Fibroblast of the aortic adventitia (primary cell): ENCODE measurements at regions not wholly inside any gene's neighbourhood (a gene's known extent, or its start where the extent isn't known, plus 50 kb on each side); places are given as distances from the start of the nearest gene placed in this dataset.
A peak's percentile ranks its signal among the peaks of the same experiment; 100 is the strongest.

Source experiments
- DNase-seq: peaks from one replicate; pipeline ENCODE4 v3.0.0-alpha.2; 2010; ENCODE audit warnings: low read depth
- H3K4me3 ChIP-seq: 2 replicates; pipeline ENCODE4 v1.5.1; 2011; ENCODE audit warnings: low read depth, mild to moderate bottlenecking, control low read depth, low read length, moderate library complexity
- TF ChIP-seq, protein P1 (sequence below): IDR thresholded peaks from 2 replicates; pipeline ENCODE4 v1.5.1; 2011; ENCODE audit warnings: mild to moderate bottlenecking, low read length, control low read depth, inconsistent platforms; ENCODE audit not compliant: insufficient read depth

DNA sequence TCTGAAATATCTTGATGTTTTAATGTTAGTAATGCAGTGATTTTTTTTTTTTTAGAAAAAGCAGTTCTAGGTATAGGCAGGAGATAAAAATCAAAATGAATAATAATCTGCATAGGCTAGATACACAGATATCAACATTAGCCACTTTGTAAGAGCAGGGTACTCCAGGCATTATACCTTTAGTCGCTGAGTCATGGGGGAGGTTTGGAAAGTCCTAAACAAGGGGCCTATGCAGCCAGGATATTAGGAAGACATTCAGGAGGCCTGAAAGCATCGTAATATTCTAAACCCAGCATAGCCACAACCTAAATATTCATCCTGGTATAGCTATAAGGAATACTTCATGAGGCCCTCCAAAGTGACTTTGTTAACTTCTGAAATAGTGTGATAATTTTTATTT is 258.1 kb upstream of the NECTIN3 start:
- TF ChIP-seq, protein P1, sequence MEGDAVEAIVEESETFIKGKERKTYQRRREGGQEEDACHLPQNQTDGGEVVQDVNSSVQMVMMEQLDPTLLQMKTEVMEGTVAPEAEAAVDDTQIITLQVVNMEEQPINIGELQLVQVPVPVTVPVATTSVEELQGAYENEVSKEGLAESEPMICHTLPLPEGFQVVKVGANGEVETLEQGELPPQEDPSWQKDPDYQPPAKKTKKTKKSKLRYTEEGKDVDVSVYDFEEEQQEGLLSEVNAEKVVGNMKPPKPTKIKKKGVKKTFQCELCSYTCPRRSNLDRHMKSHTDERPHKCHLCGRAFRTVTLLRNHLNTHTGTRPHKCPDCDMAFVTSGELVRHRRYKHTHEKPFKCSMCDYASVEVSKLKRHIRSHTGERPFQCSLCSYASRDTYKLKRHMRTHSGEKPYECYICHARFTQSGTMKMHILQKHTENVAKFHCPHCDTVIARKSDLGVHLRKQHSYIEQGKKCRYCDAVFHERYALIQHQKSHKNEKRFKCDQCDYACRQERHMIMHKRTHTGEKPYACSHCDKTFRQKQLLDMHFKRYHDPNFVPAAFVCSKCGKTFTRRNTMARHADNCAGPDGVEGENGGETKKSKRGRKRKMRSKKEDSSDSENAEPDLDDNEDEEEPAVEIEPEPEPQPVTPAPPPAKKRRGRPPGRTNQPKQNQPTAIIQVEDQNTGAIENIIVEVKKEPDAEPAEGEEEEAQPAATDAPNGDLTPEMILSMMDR, result no peak
- DNase-seq, result no peak
- no peak overlapping the region for H3K4me3 ChIP-seq

DNA sequence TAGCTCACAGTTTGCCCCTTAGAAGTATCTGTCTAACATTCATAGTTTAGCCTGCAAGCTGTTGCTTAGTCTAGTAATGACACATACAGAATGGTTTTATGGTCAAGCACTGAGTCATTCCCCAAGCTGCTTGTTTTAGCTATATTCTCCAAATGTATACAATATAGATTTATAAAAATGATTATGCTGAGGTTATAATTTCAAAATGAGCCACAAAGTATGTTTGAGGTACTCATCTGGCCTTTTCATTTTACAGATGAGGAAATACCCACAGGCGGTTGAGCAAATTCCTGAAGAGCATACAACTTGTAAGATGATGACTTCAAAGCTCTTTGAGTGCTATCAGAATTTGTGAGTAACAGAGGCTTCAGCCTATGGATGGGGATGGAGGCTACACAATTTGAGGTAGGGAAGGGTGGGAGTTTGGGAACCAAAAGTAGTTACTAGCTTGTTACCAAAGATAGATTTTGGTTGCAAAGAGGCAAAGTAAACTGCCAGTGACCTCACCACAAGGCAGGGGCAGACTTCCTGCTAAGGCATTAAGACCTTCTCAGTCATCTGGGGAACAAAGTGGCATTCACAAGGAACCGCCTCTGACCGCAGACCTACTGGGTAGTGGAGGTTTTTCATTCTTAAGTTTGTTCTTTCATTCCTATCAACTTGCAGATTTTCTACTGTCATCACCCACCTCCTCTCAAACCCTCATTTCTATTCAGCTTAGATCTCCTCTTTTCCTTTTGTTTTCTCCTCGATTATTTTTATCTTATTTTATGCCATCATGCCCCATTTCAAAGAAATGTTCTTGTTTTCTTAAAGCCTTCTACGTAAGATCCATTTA is 257.2 kb upstream of the NECTIN3 start:
- TF ChIP-seq, protein P1, result no peak
- no peak overlapping the region for H3K4me3 ChIP-seq
- peak; percentile 70 for DNase-seq

DNA sequence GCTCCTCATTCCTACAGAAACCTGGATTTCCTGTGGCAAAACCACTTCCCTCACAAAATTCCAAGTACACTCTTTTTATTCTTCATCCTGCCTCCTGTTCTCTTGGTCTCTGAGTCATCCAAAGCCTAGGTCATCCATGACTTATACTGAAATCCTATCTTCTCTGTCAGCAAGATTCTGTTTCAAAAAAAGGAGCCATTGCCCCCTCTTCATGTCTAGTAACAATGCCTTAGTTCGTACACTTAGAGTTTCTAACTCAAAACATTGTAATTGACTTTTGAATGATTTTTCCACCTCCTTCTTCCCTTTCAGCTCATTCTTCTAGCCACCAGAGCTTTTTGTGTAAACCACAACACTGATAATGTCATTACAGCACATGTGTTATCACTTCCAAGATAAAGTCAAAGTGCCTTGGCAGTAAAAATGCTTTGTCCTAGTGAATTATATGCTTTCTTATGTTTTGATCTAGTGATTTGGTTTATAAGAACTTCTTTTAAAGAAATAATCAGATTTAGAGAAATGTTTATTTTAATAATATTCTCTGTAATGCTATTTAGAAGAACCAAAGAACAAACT is 256.5 kb upstream of the NECTIN3 start:
- DNase-seq, result peak; percentile 78
- TF ChIP-seq, protein P1, result no peak
- H3K4me3 ChIP-seq, result no peak overlapping the region

DNA sequence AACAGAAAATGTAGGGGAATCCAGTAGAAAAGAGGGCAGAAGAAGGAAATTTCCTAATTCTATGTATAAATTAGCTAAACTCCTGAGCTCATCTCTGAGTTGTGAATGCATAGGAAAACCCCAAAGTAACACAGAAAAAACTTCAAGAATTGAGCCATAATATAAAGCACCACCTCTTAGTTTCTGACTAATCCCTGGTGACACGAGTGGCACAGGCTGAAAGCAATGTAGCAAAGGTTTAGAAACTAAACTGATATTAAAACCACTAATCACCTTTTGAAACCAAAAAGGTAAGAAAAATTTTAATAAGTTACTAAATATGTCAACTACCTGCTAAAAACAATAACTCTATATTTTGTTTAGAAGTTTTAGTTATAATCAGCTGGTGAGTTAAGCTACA is 255.6 kb upstream of the NECTIN3 start:
- H3K4me3 ChIP-seq, result no peak overlapping the region
- TF ChIP-seq, protein P1, result no peak
- DNase-seq, result no peak

DNA sequence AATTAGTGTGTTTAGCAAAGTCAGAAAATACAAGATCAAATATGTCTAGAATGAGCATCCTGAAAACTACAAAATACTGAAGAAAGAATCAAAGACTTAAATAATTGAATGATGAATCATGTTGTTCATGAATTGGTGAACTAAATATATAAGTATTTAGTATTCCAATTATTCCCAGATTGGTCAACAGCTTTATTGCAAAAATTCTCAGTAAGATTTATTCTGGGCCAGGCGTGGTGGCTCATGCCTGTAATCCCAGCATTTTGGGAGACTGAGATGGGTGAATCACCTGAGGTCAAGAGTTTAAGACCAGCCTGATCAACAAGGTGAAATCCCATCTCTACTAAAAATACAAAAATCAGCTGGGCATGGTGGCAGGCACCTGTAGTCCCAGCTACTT is 250.0 kb upstream of the NECTIN3 start:
- TF ChIP-seq, protein P1, result no peak
- DNase-seq, result no peak
- no peak overlapping the region for H3K4me3 ChIP-seq

DNA sequence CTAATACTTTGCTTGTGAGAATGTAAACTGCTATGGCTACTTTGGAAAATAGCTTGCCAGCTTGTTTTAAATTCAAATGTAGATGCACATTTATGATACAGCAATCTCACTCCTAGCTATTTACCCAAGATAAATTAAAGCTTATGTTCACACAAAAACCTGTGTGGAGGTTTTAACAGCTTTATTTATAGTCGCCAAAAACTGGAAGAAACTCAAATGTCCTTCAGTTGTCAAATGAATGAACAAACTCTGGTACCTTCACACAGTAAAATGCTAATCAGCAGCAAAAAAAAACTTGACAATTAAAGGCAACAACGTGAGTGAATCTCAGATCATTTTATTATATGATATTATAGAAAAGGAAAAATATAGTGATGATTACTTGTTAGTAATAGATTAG is 248.6 kb upstream of the NECTIN3 start:
- H3K4me3 ChIP-seq, result no peak overlapping the region
- TF ChIP-seq, protein P1, result no peak
- no peak for DNase-seq
